Activated T-cell treated with anti-CD3 and anti-CD28 coated beads, Interleukin-2, amount 50 U/mL, for 24 hours (primary cell): ENCODE measurements at regions not wholly inside any gene's neighbourhood (a gene's known extent, or its start where the extent isn't known, plus 50 kb on each side); places are given as distances from the start of the nearest gene placed in this dataset.

Experiments used
- DNase-seq: peaks from one replicate; pipeline ENCODE4 v3.0.0-alpha.2; 2020
- H3K27ac Mint-ChIP-seq: 2 replicates; pipeline ENCODE4 v1.8.0; 2020; ENCODE audit warnings: mild to moderate bottlenecking, mixed read lengths
- H3K27me3 Mint-ChIP-seq: 2 replicates; pipeline ENCODE4 v1.8.0; 2020; ENCODE audit warnings: mixed read lengths
- H3K36me3 Mint-ChIP-seq: 2 replicates; pipeline ENCODE4 v1.8.0; 2020; ENCODE audit warnings: low read depth, mixed read lengths
- H3K4me1 Mint-ChIP-seq: 2 replicates; pipeline ENCODE4 v1.8.0; 2020; ENCODE audit warnings: low read depth, mixed read lengths
- H3K4me3 Mint-ChIP-seq: 2 replicates; pipeline ENCODE4 v1.8.0; 2020; ENCODE audit warnings: mild to moderate bottlenecking, moderate library complexity, mixed read lengths
- H3K9me3 Mint-ChIP-seq: 2 replicates; pipeline ENCODE4 v1.8.0; 2020; ENCODE audit warnings: mixed read lengths

DNA sequence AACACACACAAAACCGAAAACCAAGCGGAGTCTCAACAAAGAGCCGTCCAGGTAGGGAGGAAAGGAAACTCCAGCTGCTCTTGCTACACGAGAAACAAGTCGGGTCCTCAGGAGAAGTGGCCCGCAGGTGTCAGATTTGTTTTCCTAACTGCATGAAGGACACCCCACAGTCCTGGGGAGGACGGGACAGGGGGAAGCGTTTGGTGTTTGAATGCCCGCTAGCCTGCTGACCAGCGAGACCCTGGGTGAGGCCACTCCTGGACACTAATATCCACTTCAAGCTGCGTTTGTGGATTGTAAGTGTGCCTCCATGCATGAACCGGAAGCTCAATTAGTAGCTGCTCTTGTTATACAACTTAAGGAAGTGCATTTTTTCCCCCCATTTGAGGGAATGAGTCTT lies 299.5 kb downstream of the MAF start:
- no peak overlapping the region for H3K27ac Mint-ChIP-seq

DNA sequence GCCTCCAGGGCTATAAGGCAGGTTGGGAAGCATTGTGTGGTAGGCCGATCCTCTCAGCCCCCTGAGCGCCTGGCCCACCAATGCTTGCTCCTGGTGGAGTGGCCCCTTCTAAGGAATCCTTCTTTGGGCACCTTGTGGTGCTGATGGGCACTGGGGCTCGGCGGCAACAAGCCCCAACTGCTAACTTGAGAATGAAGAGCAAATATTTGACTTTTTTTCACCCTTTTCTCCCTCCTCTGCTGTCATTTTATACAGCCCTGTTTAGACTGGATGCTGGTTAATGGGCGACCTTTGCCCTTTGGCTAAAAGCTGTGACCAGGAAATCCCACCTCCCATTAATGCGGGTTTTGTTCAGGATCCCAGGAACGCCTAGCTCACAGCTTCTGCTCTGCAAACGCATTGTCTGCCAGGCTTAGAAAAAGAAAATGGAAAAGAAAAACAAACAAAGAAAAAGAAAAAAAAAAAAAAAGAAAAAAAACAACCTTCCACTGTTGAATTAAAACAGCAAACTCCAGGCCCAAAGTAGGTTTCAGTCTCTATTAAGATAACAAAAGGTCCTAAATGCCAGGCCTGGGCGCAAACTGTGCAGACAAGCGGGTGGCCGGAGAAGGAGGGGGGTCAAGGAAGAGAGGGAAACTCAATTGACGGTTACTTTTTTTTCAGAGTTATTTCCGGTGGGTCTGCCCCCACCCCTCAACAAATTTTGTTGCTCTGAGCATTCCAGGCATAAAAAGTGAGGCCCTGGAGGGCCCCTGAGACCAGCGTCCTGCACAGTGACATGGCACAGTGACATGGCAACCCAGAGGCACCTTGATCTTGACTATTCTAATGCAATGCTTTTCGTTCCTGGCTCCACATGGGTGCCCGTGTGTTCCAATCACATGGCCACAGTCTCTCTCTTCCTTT lies 301.4 kb downstream of the MAF start:
- Mint-ChIP-seq H3K9me3 (no peaks in the 10 kb centered on the region), H3K27me3 (peaks cover 7% of the 10 kb centered on the region), H3K36me3 (no peaks in the 10 kb centered on the region), H3K27ac (no peak overlapping the region), H3K4me3 (no peak overlapping the region), H3K4me1 (peaks cover 17% of the 10 kb centered on the region)
- no peak for DNase-seq

More for the DNA sequence above, 299.5 kb downstream of the MAF start:
- Mint-ChIP-seq H3K27me3 (peaks cover 7% of the 10 kb centered on the region), H3K36me3 (no peaks in the 10 kb centered on the region), H3K4me3 (no peak overlapping the region), H3K9me3 (no peaks in the 10 kb centered on the region), H3K4me1 (peaks cover 14% of the 10 kb centered on the region)
- DNase-seq: no peak

DNA sequence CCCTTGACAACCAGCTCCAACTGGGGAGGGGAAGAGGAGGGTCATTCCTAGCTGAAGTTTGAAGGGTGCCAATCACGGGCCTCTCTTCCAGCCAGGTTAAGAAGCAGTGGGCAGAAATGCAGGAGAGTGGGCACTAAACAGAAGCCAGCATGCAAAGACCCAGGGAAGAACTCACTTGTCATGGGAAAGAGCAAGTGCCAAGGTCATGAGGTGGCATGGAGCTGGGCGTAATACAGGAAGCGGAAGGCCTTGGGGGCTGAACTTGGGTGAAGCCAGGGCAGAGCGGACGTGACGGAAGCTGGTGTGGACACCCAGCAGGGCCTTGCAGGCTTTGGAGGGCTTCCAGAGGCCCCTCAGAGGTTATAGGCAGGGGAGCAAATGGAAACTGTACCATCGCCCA lies 302.1 kb downstream of the MAF start:
- Mint-ChIP-seq H3K4me3 (no peak overlapping the region), H3K9me3 (no peaks in the 10 kb centered on the region), H3K4me1 (peaks cover 17% of the 10 kb centered on the region), H3K36me3 (no peaks in the 10 kb centered on the region), H3K27me3 (peaks cover 7% of the 10 kb centered on the region), H3K27ac (no peak overlapping the region)
- no peak for DNase-seq

DNA sequence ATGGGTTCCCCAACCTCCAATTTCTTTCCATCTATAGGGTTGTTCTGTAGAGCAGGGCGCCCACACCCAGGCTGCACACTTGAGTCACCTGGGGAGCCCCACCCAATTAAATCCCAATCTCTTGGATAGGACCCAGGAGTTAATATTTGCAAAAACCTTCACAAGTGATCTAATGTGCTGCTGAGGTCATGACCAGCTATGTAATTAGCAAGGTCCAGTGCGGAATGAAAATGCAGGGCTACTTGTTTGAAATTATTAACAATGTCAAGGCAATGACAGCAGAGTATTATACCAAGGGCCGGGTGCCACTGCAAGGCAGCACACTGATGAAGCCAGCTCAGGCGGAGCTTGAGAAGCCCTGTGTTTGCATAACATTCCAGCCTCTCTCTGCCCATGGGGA lies 302.7 kb downstream of the MAF start:
- no peaks in the 10 kb centered on the region for H3K9me3 Mint-ChIP-seq
- no peak overlapping the region for H3K27ac Mint-ChIP-seq
- no peaks in the 10 kb centered on the region for H3K36me3 Mint-ChIP-seq
- H3K4me3 Mint-ChIP-seq: no peak overlapping the region
- H3K4me1 Mint-ChIP-seq: peaks cover 17% of the 10 kb centered on the region
- H3K27me3 Mint-ChIP-seq: peaks cover 6% of the 10 kb centered on the region
- DNase-seq: no peak

DNA sequence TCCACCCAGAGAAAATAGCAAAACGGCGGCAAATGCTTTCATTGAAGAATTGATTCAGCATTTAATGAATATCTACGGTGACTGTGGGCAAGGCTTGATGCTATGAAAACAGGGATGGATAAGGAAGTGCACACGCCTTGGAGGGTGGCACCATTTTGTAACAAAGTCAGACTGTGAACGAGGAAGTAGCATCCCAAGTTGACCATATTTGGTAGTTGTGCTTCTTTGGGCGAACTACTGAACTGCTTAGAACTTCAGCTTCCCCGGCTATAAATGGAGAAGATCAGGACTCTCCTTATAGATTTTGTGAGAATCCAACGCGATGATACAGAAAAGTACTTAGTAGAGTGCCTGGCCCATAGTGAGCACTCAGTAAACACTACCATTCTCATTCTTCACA lies 303.2 kb downstream of the MAF start:
- peaks cover under 1% of the 10 kb centered on the region for H3K27me3 Mint-ChIP-seq
- no peak overlapping the region for H3K27ac Mint-ChIP-seq
- H3K4me1 Mint-ChIP-seq: peaks cover 14% of the 10 kb centered on the region
- no peak overlapping the region for H3K4me3 Mint-ChIP-seq
- no peaks in the 10 kb centered on the region for H3K9me3 Mint-ChIP-seq
- no peaks in the 10 kb centered on the region for H3K36me3 Mint-ChIP-seq
- no peak for DNase-seq

DNA sequence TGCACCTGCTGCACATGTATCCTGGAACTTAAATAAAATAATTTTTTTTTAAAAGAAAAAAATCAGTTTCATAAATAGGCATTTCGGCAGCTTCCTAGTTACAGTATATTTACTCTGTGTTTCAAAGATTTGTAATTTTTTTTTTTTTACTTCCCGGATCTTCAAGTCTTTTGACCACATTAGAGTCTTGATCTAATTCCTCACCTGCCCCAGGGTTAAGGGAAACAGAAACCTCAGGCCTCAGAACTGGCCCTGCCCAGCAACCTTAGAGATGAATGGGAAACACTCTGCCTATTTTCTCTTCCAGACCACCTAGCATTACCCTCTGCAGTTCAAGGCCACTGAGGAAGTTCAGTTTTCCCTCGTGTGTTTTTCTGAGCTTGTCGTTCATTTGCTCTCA lies 304.0 kb downstream of the MAF start:
- no peak for DNase-seq
- Mint-ChIP-seq H3K27ac (no peak overlapping the region), H3K36me3 (no peaks in the 10 kb centered on the region), H3K27me3 (no peaks in the 10 kb centered on the region), H3K9me3 (no peaks in the 10 kb centered on the region), H3K4me1 (peaks cover 14% of the 10 kb centered on the region), H3K4me3 (no peak overlapping the region)

DNA sequence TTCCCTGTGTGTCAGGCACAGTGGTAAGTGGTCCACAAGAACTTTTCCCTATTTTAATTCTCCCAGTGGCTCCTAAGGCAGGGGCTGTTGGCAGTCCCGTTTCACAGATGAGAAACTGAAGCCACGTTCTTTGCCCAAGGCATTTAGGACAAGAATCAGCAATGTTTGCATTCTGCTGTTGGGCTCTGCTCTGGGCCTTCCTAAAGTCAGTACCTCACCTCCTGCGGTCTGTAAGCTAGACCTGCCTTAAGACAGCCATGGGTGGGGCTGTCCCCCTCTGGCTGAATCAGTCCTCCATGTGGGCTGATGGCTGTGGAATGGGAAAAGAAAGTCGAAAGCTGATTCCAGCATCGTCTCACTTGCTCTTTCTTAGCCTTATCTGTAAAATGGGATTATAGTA lies 304.8 kb downstream of the MAF start:
- H3K27ac Mint-ChIP-seq: no peak overlapping the region
- no peaks in the 10 kb centered on the region for H3K9me3 Mint-ChIP-seq
- H3K4me3 Mint-ChIP-seq: no peak overlapping the region
- no peaks in the 10 kb centered on the region for H3K36me3 Mint-ChIP-seq
- H3K27me3 Mint-ChIP-seq: peaks cover 3% of the 10 kb centered on the region
- DNase-seq: no peak
- peaks cover 14% of the 10 kb centered on the region for H3K4me1 Mint-ChIP-seq

DNA sequence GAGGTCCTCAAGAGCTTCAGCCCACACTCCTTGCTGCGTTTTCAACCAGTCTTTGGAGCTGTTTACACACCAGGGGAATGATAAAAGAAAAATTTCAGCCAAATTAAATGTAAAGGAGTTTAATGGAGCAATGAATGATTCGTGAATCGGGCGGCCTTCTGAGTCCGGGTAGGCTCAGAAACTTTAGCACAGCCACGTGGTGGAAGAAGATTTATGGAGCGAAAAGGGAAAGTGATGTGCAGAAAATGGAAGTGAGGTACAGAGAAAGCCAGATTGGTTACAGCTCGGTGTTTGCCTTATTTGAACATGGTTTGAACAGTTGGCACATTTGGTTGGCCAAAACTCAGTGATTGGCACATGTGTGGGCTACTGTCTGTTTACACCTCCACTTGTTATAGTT lies 305.4 kb downstream of the MAF start:
- Mint-ChIP-seq H3K27ac (no peak overlapping the region), H3K4me3 (no peak overlapping the region), H3K27me3 (peaks cover 7% of the 10 kb centered on the region), H3K36me3 (no peaks in the 10 kb centered on the region), H3K9me3 (no peaks in the 10 kb centered on the region), H3K4me1 (peaks cover 14% of the 10 kb centered on the region)
- DNase-seq: no peak

DNA sequence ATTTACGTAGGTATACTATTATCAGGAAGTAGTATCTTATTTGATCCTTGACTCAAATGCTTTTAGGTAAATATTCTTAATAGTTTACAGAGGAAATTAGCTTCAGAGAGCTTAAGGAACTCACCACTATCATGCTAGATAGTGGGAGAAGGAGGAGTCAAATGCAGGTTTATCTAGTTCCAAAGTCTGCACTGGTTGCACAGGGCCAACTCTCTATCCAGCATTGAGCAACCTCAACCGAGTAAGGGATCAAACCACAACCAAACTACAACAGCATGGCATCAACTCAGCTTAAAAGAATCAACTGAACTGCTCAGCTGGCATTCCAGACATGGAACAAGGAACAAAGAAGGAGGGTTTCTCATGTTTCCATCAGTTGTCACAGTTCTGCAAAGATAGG lies 306.0 kb downstream of the MAF start:
- peaks cover 14% of the 10 kb centered on the region for H3K4me1 Mint-ChIP-seq
- H3K27me3 Mint-ChIP-seq: peaks cover 9% of the 10 kb centered on the region
- no peak overlapping the region for H3K4me3 Mint-ChIP-seq
- no peak for DNase-seq
- no peaks in the 10 kb centered on the region for H3K9me3 Mint-ChIP-seq
- H3K36me3 Mint-ChIP-seq: no peaks in the 10 kb centered on the region
- no peak overlapping the region for H3K27ac Mint-ChIP-seq

DNA sequence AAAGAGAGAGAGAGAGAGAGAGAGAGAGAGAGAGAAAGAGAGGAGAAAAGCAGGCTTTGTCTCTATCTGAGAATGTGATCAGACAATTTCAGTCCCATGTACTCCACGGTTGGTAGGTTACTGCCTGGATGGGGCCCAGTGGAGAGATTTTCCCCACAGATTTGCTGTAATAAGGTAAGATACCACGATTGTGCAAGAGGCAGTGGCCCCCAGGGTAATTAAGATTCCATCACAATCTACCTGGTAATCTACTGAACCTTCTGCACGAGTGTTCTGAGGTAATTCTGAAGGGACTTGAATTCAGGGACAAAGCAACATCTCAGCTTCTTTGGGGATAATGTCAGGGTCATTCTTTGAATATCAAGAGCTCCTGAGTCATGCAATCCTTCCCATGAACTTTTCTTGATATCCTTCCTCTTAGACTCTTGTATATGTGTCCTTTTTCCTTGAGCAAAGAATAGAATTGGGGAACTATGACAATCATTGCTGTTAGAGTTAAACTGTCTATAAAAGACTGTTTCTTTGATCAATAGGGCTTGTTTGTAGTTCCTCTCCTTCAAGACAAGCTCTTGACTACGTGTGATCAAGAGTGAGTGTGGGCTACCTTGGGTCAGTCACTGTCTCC lies 306.6 kb downstream of the MAF start:
- Mint-ChIP-seq H3K27me3 (peaks cover 12% of the 10 kb centered on the region), H3K4me3 (no peak overlapping the region), H3K9me3 (no peaks in the 10 kb centered on the region), H3K4me1 (peaks cover 14% of the 10 kb centered on the region), H3K27ac (no peak overlapping the region), H3K36me3 (no peaks in the 10 kb centered on the region)
- DNase-seq: no peak

DNA sequence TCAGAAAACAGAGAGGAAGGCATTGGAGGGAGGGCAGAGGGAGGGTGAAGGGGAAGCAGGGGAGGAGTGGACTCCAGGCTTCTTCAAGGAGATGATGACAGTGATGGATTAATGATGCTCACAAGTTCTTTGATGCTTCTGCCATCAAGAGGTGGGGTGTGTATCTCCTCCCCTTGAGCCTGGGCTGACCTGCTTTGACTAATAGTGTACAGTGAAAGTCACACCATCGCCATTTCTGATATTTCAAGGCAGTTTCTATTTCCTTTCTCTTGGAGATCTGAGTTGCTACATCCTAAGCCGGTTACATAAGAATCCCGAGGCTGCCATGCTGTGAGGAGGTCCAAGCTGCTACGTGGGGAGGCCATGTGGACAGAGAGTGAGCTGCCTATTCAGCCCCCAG lies 312.5 kb downstream of the MAF start:
- Mint-ChIP-seq H3K4me3 (no peak overlapping the region), H3K4me1 (peaks cover 44% of the 10 kb centered on the region), H3K27me3 (peaks cover 15% of the 10 kb centered on the region), H3K27ac (no peak overlapping the region), H3K9me3 (no peaks in the 10 kb centered on the region), H3K36me3 (peaks cover 2% of the 10 kb centered on the region)
- no peak for DNase-seq

DNA sequence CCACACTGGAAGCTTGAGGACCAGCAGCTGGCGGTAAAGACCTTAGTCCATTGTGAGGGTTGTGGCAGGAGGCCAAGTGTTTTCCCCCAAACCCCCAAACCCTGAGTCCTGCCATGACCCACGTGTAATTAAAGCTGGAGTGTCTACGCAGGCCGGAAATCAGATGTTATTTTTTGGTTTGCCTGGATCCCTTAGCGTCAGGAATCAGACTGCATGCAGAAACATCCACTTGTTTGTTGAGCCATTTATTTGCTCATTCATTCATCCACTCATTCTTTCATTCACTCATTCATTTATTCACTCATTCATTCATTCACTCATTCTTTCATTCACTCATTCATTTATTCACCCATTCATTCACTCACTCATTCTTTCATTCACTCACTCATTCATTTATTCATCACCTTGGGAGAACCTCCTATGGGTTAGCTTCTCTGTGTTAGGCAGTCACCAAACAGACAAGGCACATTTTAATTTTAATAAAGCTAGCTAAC lies 313.1 kb downstream of the MAF start:
- Mint-ChIP-seq H3K27me3 (peaks cover 15% of the 10 kb centered on the region), H3K9me3 (no peaks in the 10 kb centered on the region), H3K4me1 (peaks cover 50% of the 10 kb centered on the region), H3K27ac (peak overlapping the region; percentile 88), H3K36me3 (peaks cover 2% of the 10 kb centered on the region), H3K4me3 (peak overlapping the region; percentile 50)
- peak; percentile 51 for DNase-seq

DNA sequence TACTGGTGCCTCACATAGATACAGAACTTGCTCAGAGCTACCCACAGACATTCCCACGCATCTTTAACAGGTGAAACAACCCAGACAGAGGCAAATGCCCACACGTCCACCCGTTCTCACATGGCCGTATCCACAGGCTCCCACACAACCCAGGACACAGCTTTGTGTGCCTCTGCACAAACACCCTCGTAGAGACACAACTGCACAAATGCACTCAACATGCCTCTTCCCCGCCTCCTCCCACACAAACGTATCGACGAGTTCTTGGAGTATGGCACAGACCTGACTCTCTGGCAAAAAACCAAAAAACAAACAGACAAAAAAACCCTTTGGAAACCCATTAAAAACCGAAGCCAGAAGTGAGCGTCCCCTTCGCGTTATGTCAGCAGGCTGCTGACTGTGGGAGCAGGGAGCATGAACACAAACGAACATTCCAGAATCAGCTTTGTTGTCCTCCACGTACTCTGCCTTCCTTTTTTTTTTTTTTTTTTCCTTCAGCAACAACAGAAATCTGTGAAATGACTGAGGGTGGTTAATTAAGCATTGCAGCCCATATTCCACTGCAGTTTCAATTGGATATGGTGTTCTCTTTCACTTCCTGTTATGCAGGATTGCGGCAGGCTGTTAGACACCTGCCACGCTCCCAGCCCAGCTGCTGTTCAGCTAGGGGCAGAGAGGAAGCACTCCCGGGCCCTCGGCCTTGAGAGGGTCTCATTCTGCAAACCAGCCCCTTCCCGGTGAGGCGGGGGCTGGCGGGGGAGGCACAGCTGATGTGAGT lies 313.7 kb downstream of the MAF start:
- Mint-ChIP-seq H3K36me3 (peaks cover 2% of the 10 kb centered on the region), H3K4me3 (peak overlapping the region; percentile 50), H3K27ac (peak overlapping the region; percentile 88), H3K27me3 (peaks cover 15% of the 10 kb centered on the region), H3K9me3 (no peaks in the 10 kb centered on the region), H3K4me1 (peaks cover 56% of the 10 kb centered on the region)
- no peak for DNase-seq

DNA sequence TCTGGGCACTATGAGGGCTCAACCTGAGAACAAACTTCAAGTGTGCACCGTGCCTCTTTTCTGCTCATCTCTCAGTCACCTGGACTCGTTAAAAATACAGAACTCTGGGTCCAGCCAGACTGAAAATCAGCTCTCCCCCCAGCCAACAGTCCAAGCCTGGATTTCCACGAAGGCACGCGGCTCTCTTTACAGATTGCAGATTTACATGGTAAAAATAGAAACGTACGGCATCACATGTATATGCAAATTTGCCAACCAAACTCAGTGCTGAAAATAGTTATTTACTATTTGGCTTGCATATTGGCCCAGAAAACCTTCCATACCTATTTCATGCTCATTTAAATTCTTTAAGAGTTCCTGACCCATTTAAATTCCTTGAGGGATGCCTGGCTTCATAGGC lies 315.8 kb downstream of the MAF start:
- H3K36me3 Mint-ChIP-seq: peaks cover 2% of the 10 kb centered on the region
- no peak overlapping the region for H3K4me3 Mint-ChIP-seq
- peak overlapping the region; percentile 10 for H3K27ac Mint-ChIP-seq
- peaks cover 10% of the 10 kb centered on the region for H3K27me3 Mint-ChIP-seq
- H3K9me3 Mint-ChIP-seq: no peaks in the 10 kb centered on the region
- peaks cover 73% of the 10 kb centered on the region for H3K4me1 Mint-ChIP-seq
- no peak for DNase-seq
